Right forelimb (tissue), 1 donor: ENCODE measurements at regions not wholly inside any gene's neighbourhood (a gene's known extent, or its start where the extent isn't known, plus 50 kb on each side); places are given as distances from the start of the nearest gene placed in this dataset.
"Not testable (repeated sequence)": the region's sequence is repeated elsewhere in the genome, so short reads cannot be mapped to it uniquely, and the experiment has no call there.

Source experiments
- DNase-seq: peaks from one replicate; pipeline ENCODE4 v3.0.0-alpha.2; 2018

DNA sequence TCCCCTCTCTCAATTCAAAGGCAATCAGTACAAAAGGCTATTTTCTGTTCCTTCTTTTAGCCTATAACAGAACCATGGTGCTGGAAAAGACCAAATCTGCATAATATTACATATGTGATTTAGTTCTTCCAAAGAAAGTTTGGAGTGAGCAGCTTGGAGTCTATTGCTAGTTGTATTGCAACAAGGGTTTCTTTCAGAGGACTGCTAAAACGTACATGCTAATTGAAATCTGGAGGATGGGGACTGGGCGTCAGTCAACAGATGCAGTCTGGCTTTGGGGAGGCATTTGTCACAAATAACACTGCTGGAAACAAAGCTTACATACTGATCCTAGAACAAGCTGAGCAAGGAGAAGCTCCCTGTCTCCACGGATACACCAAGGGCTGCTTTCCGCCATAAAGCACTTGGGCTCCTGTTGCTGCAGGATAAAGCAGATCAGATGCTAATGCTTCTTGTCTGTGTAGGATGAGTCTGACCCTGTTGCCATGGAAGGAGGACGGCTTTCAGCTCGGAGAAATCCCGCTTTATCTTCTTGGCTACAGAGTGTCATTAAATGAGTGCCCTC is 883.5 kb downstream of the SORCS1 start:
- DNase-seq, result no peak

DNA sequence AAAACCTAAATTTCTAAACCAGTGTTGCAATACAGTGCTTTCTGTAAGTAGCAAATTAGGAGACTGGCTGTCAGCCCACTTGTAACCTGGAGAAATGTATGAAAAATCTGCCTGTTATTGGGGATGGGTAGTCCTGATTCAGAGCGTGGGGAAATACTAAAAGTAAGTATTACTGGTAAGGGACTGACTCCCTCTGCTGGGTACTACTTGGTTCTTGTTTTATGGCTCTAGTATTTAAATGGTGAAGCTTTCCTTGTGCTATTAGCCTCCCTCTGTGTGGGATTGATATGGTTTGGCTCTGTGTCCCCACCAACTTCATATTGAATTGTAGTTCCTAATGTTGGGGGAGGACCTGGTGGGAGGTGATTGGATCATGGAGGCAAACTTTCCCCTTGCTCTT is 886.1 kb downstream of the SORCS1 start:
- DNase-seq, result no peak

DNA sequence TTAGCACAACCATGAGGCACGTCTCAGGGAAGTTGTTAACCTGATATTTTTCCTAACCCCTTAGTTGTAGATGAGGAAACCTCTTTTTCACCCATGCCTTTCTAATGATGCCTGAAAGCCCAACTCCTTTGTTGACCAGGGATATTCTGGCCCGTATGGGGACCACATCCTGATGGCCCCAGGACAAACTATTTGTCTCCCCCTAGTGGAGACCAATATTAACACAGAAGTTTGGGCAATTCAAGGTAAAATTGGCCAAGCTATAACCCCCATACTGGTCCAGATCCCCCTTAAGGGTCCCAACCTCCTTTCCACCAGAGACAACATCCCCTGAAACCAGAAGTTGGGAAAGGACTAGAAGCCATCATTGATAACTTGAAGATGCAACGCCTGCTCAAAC is 893.3 kb downstream of the SORCS1 start:
- no peak for DNase-seq

DNA sequence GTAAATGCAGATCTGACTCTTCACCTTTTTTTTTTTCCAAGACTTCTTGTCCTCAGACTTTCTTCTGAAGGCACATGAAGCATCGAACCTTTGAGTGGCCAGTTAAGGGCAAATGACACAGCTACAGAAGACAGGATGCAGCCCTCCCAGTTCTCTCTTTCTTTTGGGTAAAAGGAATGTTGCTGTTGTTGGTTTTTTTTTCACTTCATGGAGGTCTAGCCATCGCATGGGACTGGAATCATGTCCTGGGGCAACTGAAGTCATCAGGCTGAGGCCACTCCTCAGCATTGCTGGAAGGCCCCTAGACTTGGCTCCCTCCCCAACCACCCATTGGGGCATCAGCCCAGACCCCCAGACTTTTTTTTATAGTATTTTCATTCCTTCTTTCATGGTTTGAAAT is 896.5 kb downstream of the SORCS1 start:
- no peak for DNase-seq

DNA sequence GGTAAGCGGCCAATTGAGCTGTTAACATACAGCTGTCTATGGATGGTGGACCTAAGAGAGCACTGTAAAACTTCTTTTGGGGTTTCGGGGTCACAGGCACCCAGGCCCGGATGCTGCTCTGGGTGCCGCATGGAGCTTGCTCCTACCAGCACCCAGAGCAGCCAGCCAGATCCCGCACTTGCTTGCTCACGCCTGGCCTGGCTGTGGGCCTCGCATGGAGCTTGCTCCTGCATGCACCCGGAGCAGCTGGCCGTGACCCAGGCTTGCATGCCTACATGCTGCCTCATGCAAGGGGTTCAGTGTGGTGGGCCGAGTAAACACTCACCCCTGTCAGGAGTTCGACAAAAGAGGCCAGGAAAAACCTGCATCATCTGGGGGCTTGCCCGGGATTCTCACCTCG is 896.9 kb downstream of the SORCS1 start:
- no peak for DNase-seq

DNA sequence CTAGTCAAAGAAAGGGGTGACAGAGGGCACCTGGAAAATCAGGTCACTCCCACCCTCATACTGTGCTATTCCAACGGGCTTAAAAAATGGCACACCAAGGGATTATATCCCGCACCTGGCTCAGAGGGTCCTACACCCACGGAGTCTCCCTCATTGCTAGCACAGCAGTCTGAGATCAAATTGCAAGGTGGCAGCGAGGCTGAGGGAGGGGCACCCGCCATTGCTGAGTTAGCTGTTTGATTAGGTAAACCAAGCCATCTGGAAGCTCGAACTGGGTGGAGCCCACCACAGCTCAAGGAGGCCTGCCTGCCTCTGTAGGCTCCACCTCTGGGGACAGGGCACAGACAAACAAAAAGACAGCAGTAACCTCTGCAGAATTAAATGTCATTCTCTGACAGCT is 907.1 kb downstream of the SORCS1 start:
- DNase-seq, result not testable (repeated sequence)

DNA sequence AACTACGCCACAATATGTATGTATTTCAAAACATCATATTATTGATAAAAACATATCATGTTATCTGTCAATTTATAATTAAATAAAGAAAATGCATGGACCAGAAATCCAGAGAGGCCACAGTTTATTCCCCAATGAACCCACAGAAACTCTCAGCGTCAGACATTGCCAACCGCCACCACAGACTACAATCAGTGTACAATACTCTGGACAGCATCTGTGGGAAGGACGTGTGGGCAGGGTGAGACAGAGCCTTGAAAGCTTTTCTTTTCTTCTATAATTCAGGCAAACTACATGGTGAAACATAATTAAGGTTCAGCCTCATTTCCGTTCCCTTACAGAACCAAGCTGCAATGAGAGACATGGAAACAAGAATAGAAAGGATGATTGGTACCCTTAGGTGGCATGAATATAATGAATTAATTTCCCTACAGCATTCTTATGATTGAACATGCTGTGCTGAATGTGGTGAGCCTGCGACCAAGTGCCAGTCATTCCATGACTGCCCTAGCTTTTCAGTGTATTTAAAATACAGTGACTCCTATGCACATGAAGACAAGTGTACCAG is 909.3 kb downstream of the SORCS1 start:
- no peak for DNase-seq

DNA sequence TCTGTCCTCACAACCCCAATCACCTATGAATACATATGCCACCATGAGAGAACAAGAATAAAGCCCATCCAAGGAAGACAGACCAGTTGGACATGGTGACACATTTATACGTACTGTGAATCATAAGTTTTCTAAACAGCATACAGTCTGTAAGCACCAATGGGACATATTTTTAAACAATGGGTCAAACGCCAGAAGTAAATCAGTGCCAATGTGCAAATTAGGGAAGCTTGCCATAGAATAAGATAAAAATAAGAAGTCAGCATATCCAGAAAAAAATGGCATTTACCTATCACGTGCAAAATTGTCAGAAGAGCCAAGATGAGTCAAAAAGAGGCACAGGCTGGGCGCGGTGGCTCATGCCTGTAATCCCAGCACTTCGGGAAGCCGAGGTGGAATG is 910.4 kb downstream of the SORCS1 start:
- DNase-seq, result no peak

DNA sequence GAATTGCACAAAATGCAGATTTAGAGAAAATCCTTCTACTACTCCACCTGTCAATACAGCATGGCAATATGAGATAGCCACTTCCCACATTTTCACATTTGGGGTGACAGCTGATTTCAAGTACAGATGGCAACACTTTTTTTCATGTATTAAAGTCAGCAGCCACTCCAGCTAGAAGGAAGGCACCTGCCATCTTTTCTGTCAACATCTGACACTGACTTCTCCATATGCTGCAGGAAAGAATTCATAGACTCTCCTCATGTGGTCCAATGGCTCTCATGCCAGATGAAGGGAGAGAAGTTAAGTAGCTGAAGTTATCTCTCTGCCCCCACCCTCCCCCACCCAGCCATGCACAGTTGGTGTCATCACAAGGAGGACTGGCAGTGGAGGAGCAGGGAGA is 912.0 kb downstream of the SORCS1 start:
- DNase-seq, result no peak

DNA sequence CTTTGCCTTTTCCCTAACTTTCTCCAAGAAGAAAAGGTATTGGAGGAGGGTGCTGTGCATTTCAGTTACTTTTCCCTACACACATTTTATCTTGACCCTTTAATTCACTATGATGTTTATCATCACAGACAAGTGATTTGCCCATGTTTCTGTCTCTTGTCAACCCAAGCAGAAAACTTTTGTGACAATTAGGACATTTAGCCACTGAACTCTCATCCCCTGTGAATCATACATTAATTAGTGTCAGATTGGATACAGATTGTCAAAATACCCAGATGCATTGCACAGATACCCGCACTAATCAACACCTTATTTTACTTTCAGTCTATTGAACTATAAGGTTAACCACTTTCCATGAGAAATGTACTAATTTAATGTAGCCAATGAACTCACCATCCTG is 912.9 kb downstream of the SORCS1 start:
- DNase-seq, result no peak

DNA sequence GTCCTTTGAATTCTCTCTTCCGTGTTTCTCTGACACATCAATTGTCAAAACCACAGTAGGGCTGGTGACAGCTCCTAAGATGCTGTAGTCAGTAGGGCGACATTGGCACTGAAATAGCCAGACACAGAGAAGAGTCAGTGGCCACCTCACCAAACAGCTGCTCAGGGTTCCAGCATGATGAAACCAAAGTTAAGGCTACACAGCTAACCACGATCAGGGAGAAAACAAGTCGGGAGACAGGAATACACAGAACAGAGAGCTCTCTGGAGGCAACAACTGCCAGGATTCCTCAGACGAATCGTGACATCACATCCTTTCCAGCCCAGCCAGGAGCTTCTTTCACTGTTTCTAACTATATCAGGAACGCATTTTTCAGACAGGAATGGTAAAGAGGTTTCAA is 922.2 kb downstream of the SORCS1 start:
- DNase-seq, result no peak

DNA sequence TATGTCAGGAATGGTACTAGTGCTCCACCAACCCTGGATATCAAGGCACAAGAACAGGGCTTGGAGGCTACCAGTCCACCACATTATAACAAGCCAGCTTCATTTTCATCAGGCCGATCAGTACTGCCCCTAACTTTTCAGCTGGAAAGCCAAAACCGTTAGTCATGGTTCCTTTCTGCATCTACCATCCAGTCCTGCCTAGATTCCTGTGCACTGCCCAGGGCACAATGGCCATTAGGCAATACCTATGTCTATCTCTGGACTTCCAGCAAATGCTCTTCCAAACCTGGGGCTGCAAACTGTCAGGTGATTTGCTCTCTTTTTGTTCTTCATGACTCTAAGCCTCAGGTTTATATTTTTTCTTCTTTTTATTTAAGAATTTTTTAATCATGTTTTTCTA is 937.7 kb downstream of the SORCS1 start:
- no peak for DNase-seq

DNA sequence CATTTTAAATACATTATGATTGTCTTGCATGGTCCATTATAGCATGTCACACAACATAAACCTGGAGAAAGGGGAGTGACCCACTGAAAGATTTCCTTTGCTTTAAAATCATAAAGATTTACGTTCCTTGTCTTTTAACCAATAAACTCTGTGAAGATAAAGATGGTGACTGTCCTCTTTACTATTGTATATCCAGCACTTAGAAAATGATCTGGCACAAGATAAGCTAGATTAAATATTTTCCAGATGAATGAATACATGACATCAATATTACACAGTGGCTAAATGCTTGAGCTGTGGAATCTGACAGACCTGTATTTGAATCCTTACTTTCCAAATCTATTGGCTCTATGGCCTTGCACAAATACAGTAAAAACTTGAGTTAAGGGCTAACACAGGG is 938.4 kb downstream of the SORCS1 start:
- DNase-seq, result no peak

DNA sequence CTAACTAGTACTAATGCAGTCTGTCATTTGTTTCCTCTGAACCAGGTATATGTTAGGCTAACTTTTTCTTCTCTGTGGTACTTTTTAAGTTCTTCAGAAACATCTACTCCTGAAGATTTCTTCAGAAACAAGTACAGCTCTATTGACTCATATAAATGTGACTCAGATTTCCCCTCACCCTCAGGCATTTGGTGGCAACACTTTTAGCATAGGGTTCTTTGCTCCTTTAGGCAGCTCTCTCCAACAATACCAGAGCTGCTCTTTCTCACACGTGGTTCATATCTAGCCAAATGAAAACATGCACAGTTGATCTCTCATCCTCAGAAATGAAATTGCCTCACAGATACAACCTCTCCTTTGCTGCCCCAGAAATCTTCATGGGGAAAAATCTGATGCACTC is 939.8 kb downstream of the SORCS1 start:
- no peak for DNase-seq

DNA sequence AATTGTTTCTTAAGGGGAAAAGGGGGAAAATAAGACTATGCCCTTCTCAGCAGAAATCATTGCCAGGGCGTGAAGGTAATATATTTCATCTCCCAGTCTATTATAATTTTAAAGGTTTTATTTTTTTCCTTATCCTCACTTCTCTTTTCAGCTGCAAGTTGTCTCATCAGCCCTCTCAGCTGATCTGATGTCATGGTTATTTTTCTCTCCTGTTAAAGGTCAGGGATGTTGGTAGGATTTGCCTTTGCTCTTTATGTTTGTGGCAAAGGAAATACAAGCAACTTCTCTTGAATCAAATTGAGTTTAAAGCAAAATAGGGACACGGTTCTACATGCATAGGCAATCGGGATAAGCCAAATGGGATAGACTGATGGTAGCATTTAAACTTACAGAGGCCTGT is 946.9 kb downstream of the SORCS1 start:
- no peak for DNase-seq

DNA sequence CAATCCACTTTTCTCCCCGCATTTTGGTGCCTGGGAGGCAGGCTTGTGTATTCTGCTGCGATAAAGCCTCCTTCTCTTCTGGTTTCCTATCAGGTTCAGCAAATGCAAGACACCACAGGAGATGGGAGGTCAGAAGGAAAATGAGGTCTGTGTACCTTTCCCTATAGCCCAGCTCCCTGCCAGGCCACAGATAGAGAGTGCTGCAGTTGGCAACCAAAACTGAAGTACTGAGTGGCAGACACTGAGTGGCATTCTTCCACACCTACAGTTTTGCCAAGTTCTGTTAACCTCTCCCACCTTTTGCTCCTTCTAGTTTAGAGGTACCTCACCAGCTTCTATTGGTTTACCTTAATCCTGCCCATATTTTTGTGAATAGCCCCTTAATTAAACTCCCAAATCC is 948.4 kb downstream of the SORCS1 start:
- DNase-seq, result no peak

DNA sequence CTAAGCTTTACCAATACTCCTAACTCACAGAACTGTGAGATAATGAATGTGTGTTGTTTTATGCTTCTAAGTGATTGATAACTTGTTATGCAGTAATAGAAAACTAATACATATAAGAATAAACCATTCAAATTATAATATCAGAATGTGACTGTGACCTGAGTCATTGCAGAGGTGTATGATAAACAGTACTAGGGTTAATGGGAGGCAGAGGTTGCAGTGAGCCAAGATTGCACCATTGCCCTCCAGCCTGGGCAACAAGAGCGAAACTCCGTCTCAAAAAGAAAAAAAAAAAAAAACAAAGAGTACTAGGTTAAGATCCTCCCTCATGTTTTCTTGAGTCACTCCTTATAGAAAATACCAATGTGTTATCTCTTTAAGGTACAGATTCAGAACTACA is 950.3 kb downstream of the SORCS1 start:
- DNase-seq, result no peak

DNA sequence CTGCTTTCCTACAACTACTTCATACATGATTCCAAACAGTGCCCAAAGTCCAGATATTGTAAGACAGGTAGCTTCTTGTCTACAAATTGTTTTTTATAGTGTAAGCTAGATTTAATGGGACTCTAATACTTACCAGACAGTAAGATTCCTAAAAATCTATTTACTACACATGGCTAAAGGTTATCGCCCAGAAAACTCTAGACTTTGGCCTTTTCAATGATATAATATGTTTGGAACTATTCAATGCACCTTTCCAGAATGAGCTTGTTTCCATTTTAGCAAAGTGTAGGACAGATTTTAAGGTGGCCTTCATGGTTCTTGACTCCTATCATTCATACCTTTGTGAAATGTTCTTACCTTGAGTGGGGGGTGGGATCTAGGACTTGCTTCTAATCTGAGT is 951.0 kb downstream of the SORCS1 start:
- DNase-seq, result no peak

DNA sequence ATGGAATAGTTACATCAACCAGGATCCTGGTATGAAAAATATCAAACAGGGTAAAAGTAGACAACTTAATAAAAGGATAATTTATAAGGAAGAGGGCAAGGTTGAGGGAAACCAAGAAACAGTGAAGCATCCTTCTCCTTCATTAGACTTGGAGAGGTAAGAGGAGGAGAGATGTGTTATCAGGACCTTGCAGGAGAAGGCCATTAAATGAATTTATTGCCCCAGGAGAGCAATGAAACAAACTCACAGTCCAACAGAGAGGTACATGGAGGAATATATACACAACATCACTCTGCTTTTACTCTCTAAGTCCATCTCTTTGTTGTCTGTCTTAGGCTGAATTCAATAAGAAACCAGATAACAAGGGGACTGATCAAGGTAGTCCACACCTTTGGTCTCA is 966.2 kb downstream of the SORCS1 start:
- DNase-seq, result no peak

DNA sequence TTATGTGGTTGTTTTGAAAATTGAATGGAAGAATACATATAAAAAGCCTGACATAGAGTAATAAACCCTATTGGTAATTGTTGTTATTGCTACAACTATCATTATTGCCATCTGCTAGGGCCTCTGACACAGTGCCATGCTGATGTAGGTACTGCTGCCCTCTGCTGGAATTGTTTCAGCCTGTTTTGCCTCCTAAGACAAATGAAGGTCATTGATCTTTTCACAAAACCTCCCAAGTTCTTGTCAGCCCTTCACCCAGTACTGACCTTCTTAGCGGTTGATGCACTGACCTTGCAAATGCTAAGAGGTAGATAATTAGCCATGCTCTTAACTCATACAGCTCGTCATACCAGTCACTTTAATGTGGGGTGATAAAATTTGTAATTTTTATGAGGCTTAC is 975.2 kb downstream of the SORCS1 start:
- DNase-seq, result no peak

DNA sequence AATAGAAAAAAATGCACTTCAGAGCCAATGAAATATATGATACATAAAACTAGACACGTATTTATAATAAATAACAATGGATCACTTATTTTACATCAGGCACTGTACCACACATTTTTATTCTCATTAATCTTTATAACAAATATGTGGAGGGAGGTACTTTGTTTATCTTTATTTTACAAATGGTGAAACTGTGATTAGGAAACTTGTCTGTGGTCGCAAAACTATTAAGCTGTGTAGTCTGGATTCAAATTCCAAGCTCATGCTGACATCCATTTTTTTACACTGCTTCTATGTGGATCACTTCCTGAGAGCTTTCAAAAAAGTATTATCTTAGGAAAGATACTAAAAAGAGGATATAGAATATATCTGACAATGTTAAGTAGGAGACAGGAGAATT is 978.6 kb downstream of the SORCS1 start:
- no peak for DNase-seq

DNA sequence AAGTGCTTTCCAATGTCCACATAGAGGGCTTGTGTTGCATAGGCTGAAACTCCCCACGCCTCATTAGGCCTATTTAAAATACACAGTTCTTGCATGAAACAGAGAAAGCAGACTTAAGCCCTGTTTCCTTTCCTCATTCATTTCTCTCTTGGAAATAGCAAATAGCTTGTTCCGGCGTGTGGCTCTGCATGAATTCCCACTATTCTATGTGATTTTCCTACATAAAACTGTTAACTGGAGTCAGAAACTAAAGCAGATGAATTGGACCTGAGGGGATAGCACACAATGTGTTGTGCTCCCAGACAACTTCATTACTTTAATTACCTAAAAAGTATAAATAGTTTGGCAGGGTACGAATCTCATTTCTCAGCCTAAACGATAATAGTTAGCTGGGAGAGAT is 981.5 kb downstream of the SORCS1 start:
- DNase-seq, result no peak

DNA sequence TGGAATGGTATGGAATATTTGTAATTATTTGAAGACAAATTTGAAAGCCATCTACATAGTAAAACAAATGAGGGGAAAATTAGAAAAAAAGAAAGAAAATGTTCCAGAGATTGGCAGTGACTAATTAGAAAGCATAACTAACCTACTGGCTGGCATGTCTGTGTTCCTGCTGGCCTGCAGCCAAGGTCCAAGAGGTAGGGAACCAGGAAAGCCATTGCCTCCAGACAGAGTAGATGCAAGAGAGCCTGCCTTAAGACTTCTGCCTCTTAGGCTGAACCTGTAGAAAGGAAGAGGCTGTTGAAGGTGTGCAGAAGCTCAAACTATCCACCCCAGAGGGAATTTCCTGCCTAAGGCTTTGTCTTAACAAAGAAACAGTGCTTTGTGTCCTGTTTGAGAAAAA is 982.0 kb downstream of the SORCS1 start:
- DNase-seq, result no peak

DNA sequence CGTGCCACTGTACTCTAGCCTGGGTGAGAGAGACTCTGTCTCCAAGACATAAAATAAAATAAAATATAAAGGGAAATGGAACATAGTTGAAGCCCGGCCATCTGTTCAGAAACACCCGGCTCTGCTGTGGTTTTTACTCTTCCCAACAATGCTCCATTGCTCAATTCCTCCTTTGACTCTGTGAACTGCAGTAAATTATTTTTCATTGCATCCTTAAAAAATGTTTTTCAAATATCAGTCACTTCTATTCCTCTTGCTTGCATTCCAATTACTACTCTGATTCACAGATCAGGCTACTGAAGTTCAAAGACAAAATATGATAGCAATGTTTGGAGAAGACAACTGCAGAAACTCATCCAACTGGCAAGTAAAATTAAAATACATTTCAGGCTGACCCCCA is 983.0 kb downstream of the SORCS1 start:
- no peak for DNase-seq

DNA sequence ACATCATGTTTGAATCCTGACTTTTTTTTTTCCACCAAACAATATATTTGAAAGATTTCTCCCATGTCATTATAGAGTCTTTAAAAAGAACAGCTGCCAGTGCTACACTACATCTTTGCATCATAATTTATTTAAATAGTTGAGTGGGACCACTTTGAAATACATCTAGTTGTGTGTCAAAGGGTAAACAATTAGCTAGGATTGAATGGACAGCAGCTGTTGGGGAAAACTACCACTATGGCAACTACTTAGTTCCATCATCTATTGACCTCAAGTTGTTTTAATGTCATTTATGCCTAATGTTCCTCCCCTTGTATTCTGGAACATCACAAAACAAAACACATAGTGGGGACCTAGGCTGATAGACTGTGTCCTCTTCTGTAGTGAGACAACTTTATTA is 985.1 kb downstream of the SORCS1 start:
- no peak for DNase-seq
